Heart left ventricle (tissue), 16 donors: ENCODE measurements at regions not wholly inside any gene's neighbourhood (a gene's known extent, or its start where the extent isn't known, plus 50 kb on each side); places are given as distances from the start of the nearest gene placed in this dataset.

Experiments
- ATAC-seq, 4 donors: fragments of 200-7000 bp; cut with Tn5 transposase; one replicate each; pipeline ENCODE4 v1.9.1; 2020 to 2022; ENCODE audit warnings: moderate library complexity in 4 of 4, mild to moderate bottlenecking in 3 of 4, moderate number of reproducible peaks in 1 of 4
- DNase-seq, 5 donors: peaks; one replicate each; pipeline ENCODE4 v3.0.0-alpha.2; 2020
- H3K27ac ChIP-seq, 12 donors: fragments of 200-600 bp; sonication (generic) in 4 of 12; one replicate each; pipeline versions ENCODE4 v1.5.0 to v1.8.0; 2016 to 2022; ENCODE audit warnings: mild to moderate bottlenecking in 2 of 12
- H3K27me3 ChIP-seq, 9 donors: fragments of 200-600 bp; sonication (generic) in 2 of 9; one replicate each; pipeline versions ENCODE4 v1.5.1 to v1.8.0; 2016 to 2022; ENCODE audit warnings: mild to moderate bottlenecking in 3 of 9
- H3K36me3 ChIP-seq, 9 donors: fragments of 200-600 bp; sonication (generic) in 2 of 9; one replicate each; pipeline versions ENCODE4 v1.5.0 to v1.8.0; 2018 to 2022; ENCODE audit warnings: mild to moderate bottlenecking in 2 of 9
- H3K4me1 ChIP-seq, 12 donors: fragments of 200-600 bp; sonication (generic) in 4 of 12; one replicate each; pipeline versions ENCODE4 v1.5.0 to v1.8.0; 2016 to 2022; ENCODE audit warnings: mild to moderate bottlenecking in 3 of 12
- H3K4me3 ChIP-seq, 12 donors: fragments of 200-600 bp; sonication (generic) in 4 of 12; one replicate each; pipeline versions ENCODE4 v1.5.0 to v1.8.0; 2017 to 2022; ENCODE audit warnings: mild to moderate bottlenecking in 9 of 12, moderate library complexity in 4 of 12
- H3K9me3 ChIP-seq, 12 donors: fragments of 200-600 bp; sonication (generic) in 4 of 12; one replicate each; pipeline versions ENCODE4 v1.5.0 to v1.8.0; 2016 to 2022; ENCODE audit warnings: mild to moderate bottlenecking in 1 of 12
- CTCF ChIP-seq, 12 donors: fragments of 200-600 bp; sonication (generic) in 4 of 12; IDR thresholded peaks; one replicate each; pipeline versions ENCODE4 v1.5.0 to v1.8.0; 2018 to 2022; ENCODE audit warnings: antibody characterized with exemption in 12 of 12, mild to moderate bottlenecking in 5 of 12
- POLR2A ChIP-seq, 2 donors: fragments of 450-650 bp; IDR thresholded peaks; one replicate each; pipeline ENCODE4 v1.6.1; 2017; ENCODE audit warnings: antibody characterized with exemption in 2 of 2, mild to moderate bottlenecking in 2 of 2, moderate library complexity in 2 of 2
- WGBS, 4 donors: extraction: QIAGEN DNeasy Blood & Tissue Kit in 2 of 4; methylation state at CpG; one replicate each; pipeline versions ENCODE4 v1.1.5 to v1.1.7; 2013 to 2018; 5-methylcytosine and 5-hydroxymethylcytosine counted together
- intact Hi-C, 10 donors: fragments of 100-400 bp; cut with DNase I; formaldehyde crosslinking; loops; one replicate each; pipeline versions ENCODE4 v1.11.1 to v1.14.2; 2022
- donor health status: ischemic (EF 13 %, LVEDD 7.1; RV severe dilation, severe dysfunction).
- donor health status: healthy with polysubstance abuse.
- donor health status: DM: no; HTN: yes; CAD: no.
- donor health status: DM: no; HTN: no; CAD: no.
- donor health status: ischemic (EF 25% LVEDD 6.9; RV normal size, moderate dysfunction).
- donor health status: ischemic (EF 25% LVEDD 5.7; RV mildly dilated, moderate dysfunction).
- donor health status: healthy.
- donor health status: DM: yes; HTN: yes; CAD: no.
- donor health status: ischemic (EF 35%, LVEDD 5.7; RV mildly dilated, moderate dysfunction).
- donor health status: nonischemic (EF 11% LVEDD 7.7; RV severe dilation, severe dysfunction).
- donor health status: DM: yes; HTN: yes; CAD: no.
- donor health status: PGD.
- donor health status: ischemic (EF 29% LVEDD 5.4; RV normal size, mild dysfunction).
- donor health status: nonischemic (EF 23%, LVEDD 6.1; RV moderate dilation, normal function).

GRCh38 chr5:52339285-52339684 is 448.4 kb upstream of the ITGA1 start:
- WGBS, 4 donors: 85 to 91% (median 90%) methylated on average over 3 of the region's 3 CpGs

GRCh38 chr5:52342361-52342760 is 445.4 kb upstream of the ITGA1 start:
- Histone ChIP-seq H3K36me3 (no peaks in the 10 kb centered on the region), H3K9me3 (peaks cover 0 to under 1% (median 0%) of the 10 kb centered on the region in 12 donors), H3K4me3 (no peak overlapping the region), H3K27ac (no peak overlapping the region), H3K4me1 (no peaks in the 10 kb centered on the region), H3K27me3 (no peaks in the 10 kb centered on the region)
- DNase-seq (no peak), ATAC-seq (no peak)
- no peak for TF ChIP-seq CTCF (IDR thresholded peaks at IDR 0.05)
- TF ChIP-seq POLR2A (IDR thresholded peaks at IDR 0.05): no peak
- intact Hi-C loops: no loop called here

More at GRCh38 chr5:52339285-52339684, 448.4 kb upstream of the ITGA1 start:
- no peak for TF ChIP-seq CTCF (IDR thresholded peaks at IDR 0.05)
- TF ChIP-seq POLR2A (IDR thresholded peaks at IDR 0.05): no peak
- no peak overlapping the region for H3K4me3 ChIP-seq
- ATAC-seq (no peak), DNase-seq (no peak)
- H3K36me3 ChIP-seq: no peaks in the 10 kb centered on the region
- H3K27me3 ChIP-seq: no peaks in the 10 kb centered on the region
- intact Hi-C loops: no loop called here
- no peaks in the 10 kb centered on the region for H3K4me1 ChIP-seq
- H3K9me3 ChIP-seq: peaks cover 0 to 9% (median 0%) of the 10 kb centered on the region in 12 donors
- no peak overlapping the region for H3K27ac ChIP-seq

- TF ChIP-seq CTCF (IDR thresholded peaks at IDR 0.05) (peak in 7 of 12 donors; percentile 5 to 46 (median 30)), POLR2A (IDR thresholded peaks at IDR 0.05) (no peak)
- Histone ChIP-seq H3K27me3 (no peaks in the 10 kb centered on the region), H3K27ac (no peak overlapping the region), H3K9me3 (no peaks in the 10 kb centered on the region), H3K4me3 (no peak overlapping the region), H3K4me1 (no peaks in the 10 kb centered on the region), H3K36me3 (no peaks in the 10 kb centered on the region)
- intact Hi-C loops: no loop called here
- WGBS, 4 donors: 39 to 48% (median 43%) methylated on average over 3 of the region's 3 CpGs
- ATAC-seq: no peak
- DNase-seq: no peak
Measured at GRCh38 chr5:52356311-52356918, 431.3 kb upstream of the ITGA1 start.

- Histone ChIP-seq H3K27ac (no peak overlapping the region), H3K27me3 (no peaks in the 10 kb centered on the region), H3K36me3 (no peaks in the 10 kb centered on the region), H3K4me3 (no peak overlapping the region), H3K9me3 (no peaks in the 10 kb centered on the region), H3K4me1 (no peaks in the 10 kb centered on the region)
- intact Hi-C loops: no loop called here
- DNase-seq (no peak), ATAC-seq (no peak)
- TF ChIP-seq POLR2A (IDR thresholded peaks at IDR 0.05): no peak
- TF ChIP-seq CTCF (IDR thresholded peaks at IDR 0.05): no peak
Measured at GRCh38 chr5:52359261-52359660, 428.5 kb upstream of the ITGA1 start.
